ENCODE measurements at regions not wholly inside any gene's neighbourhood (a gene's known extent, or its start where the extent isn't known, plus 50 kb on each side); places are given as distances from the start of the nearest gene placed in this dataset.
"Not testable (repeated sequence)": the region's sequence is repeated elsewhere in the genome, so short reads cannot be mapped to it uniquely, and the experiment has no call there.

DNA sequence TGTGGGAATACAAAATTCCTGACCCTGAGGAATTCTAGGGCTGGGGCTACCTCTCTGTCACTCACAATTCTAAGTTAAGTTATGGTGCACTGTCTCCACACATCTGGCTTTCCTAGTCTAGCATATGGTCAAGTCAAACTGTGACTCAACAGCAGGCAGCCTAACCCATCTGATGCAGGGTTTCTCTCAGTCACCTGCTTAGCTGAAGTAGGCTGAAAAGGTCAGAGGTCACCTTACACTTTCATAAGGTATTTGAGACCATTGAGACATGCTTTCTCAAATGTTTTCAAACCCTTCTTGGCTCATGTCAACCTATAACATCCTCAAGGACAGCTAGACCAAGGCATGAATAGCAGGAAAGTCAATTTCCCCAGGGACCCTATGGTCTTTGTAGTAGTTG lies 196.5 kb upstream of the STK26 start:
- peaks cover 9% of the 10 kb centered on the region for H3K4me1 Mint-ChIP-seq
- no peak for ATAC-seq
- H3K4me3 Mint-ChIP-seq: no peak overlapping the region
- no peak for DNase-seq
- H3K9me3 Mint-ChIP-seq: no peaks in the 10 kb centered on the region
- H3K27me3 Mint-ChIP-seq: no peaks in the 10 kb centered on the region
- no peak overlapping the region for H3K27ac Mint-ChIP-seq

GRCh38 chrX:131827935-131828334 lies 195.2 kb upstream of the STK26 start:
- H3K4me1 Mint-ChIP-seq: peaks cover 14% of the 10 kb centered on the region
- H3K9me3 Mint-ChIP-seq: no peaks in the 10 kb centered on the region
- peak; percentile 42 to 66 for DNase-seq
- peak; percentile 88 for ATAC-seq
- H3K27ac Mint-ChIP-seq: peak overlapping the region in 1 of 2 donors; percentile 91
- H3K27me3 Mint-ChIP-seq: no peaks in the 10 kb centered on the region
- H3K4me3 Mint-ChIP-seq: peak overlapping the region; percentile 53 to 82

DNA sequence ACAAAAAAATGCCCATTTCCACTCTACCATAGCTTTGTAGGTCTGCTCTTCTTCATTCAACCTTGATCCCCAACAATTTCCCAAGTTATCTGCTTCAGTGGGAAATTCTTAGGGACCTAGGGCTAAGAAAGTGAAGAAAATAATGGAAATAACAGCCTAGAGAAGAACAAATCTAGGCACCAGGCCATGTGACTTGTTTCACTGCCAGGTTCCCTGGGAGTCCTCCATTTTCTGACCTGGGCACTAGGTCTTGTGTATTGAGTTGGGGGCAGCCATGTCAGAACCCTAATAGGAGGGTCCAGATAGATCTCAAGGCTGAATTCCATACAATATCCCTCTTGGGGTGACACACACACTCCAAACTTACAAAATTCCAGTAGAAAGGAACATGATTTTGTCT lies 194.6 kb upstream of the STK26 start:
- H3K27ac Mint-ChIP-seq: peak overlapping the region; percentile 80 to 89
- H3K4me1 Mint-ChIP-seq: peaks cover 14% of the 10 kb centered on the region
- H3K9me3 Mint-ChIP-seq: no peaks in the 10 kb centered on the region
- DNase-seq (no peak), ATAC-seq (no peak)
- H3K4me3 Mint-ChIP-seq: peak overlapping the region; percentile 49 to 70
- no peaks in the 10 kb centered on the region for H3K27me3 Mint-ChIP-seq

DNA sequence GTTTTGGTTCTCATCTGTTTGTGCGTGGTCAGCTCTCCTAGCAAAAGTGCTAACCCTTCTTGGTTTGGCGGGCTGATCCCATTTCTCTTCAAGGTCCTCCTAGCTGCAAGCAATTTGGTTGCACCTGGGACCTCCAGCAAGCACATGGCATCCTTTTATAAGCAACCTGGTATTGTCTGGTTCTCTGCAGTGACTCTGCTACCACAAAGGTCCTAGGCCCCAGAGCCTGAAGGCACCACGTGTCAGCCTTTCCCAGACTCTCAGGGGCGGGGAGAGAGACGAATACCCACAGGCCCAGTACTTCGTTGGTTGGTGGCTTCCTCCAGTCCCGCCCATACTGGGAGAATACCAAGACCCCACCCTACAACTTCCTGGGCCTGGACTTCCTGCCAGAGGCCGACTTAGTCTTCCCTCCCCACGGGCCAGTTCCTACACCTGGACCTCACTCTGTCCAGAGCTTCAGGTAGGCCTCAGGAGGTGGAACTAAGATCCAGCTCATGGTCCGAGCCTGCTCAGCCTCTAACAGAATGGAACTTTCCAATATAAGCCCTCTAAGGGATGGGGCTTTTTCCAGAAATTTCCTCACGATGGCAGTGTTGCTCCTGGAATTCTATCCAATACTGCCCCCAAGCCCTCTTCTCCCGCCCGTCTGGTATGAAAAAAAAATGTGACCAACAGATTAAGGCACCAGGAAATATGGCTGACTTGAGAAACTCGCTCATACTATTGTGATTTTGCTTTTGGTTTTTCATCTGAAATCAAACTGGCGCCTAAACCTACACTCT lies 192.5 kb upstream of the STK26 start:
- Mint-ChIP-seq H3K27ac (peak overlapping the region; percentile 74 to 82), H3K27me3 (no peaks in the 10 kb centered on the region), H3K9me3 (no peaks in the 10 kb centered on the region), H3K4me1 (peaks cover 14% of the 10 kb centered on the region), H3K4me3 (peak overlapping the region; percentile 79 to 84)
- DNase-seq (peak; percentile 24 to 65), ATAC-seq (peak; percentile 84)

DNA sequence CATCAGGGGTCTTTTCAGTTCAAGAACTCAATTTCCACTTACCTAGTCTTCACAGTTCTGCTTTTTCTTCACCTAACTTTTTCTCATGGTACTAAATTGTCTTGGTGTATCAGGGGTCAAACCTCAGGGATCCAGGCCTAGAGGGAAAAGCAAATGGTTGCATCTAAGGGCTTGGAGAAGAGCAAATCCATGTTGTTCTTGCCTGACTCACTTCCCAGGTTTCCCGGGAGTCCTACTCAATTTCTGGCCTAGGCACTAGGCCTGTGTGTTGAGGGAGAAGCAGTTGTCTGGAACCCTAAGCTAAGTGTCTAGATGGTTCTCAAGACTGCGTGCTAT lies 191.9 kb upstream of the STK26 start:
- Mint-ChIP-seq H3K4me1 (peaks cover 14% of the 10 kb centered on the region), H3K9me3 (no peaks in the 10 kb centered on the region), H3K4me3 (peak overlapping the region; percentile 79 to 84), H3K27ac (peak overlapping the region in 1 of 2 donors; percentile 12), H3K27me3 (no peaks in the 10 kb centered on the region)
- ATAC-seq (no peak), DNase-seq (no peak)

GRCh38 chrX:131836161-131836560 lies 186.9 kb upstream of the STK26 start:
- Mint-ChIP-seq H3K27me3 (no peaks in the 10 kb centered on the region), H3K4me3 (no peak overlapping the region), H3K9me3 (no peaks in the 10 kb centered on the region), H3K4me1 (peaks cover 8% of the 10 kb centered on the region), H3K27ac (no peak overlapping the region)
- no peak for ATAC-seq
- DNase-seq: no peak

GRCh38 chrX:131837325-131837724 lies 185.8 kb upstream of the STK26 start:
- peaks cover 5% of the 10 kb centered on the region for H3K4me1 Mint-ChIP-seq
- no peak overlapping the region for H3K27ac Mint-ChIP-seq
- DNase-seq (no peak), ATAC-seq (no peak)
- H3K4me3 Mint-ChIP-seq: no peak overlapping the region
- no peaks in the 10 kb centered on the region for H3K9me3 Mint-ChIP-seq
- no peaks in the 10 kb centered on the region for H3K27me3 Mint-ChIP-seq

DNA sequence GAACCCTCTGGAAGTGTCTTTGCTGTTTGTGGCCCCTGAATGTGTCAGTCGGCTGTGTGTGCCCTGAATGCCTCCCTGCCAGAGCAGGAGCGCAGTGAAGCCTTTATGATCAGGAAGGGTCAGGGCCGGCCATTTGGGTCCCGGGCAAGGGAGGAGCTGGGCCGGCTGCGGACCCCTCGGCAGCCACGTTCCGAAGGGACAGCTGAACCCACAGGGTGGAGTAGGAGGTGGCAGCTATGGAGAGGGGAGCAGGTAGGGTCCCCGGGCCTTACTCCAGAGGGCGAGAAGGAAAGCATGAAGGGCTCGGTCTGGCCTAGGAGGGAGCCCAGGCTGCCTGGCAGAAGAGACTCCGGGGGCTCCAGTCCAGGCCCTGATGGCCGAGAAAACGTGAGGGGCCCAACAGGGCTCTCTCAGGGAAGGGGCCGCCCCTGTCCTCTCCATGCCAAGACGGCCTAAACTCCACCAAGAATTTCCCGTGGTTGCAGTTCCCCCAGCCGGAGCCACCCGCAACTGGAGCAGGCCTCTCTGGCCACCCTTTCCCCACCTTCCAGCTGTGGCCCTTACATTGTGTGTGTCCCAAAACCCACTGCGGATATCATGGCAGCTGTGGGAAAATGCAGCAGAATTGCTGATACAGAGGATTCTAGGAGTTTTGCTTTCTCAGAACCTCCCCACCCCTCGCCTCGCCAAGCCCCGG lies 182.2 kb upstream of the STK26 start:
- Mint-ChIP-seq H3K27ac (peak overlapping the region in 1 of 2 donors; percentile 57), H3K9me3 (no peaks in the 10 kb centered on the region), H3K4me1 (peaks cover 5% of the 10 kb centered on the region), H3K4me3 (peak overlapping the region in 1 of 2 donors; percentile 18), H3K27me3 (no peaks in the 10 kb centered on the region)
- DNase-seq: no peak
- no peak for ATAC-seq

- Mint-ChIP-seq H3K27me3 (no peaks in the 10 kb centered on the region), H3K4me3 (peak overlapping the region in 1 of 2 donors; percentile 18), H3K9me3 (no peaks in the 10 kb centered on the region), H3K4me1 (peaks cover 5% of the 10 kb centered on the region), H3K27ac (peak overlapping the region in 1 of 2 donors; percentile 57)
- ATAC-seq (peak; percentile 80), DNase-seq (peak; percentile 25 to 39)
These were observed 181.3 kb upstream of the STK26 start for GRCh38 chrX:131841496-131842437.

DNA sequence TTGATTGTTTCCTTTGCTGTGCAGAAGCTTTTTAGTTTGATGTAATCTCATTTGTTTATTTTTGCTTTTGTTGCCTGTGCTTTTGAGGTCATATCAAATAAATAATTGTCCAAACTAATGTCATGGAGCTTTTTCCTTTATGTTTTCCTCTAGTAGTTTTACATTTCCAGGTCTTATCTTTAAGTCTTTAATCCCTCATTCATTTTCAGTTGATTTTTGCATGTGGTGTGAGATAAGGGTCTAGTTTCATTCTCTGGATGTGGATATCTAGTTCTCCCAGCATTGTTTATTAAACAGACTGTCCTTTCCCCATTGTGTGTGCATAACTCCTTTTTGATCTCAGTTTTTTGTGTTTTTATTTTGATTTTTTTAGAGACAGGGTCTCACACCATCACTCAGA lies 179.1 kb upstream of the STK26 start:
- Mint-ChIP-seq H3K27ac (no peak overlapping the region), H3K4me3 (no peak overlapping the region), H3K27me3 (no peaks in the 10 kb centered on the region), H3K9me3 (no peaks in the 10 kb centered on the region), H3K4me1 (peaks cover 5% of the 10 kb centered on the region)
- DNase-seq (no peak), ATAC-seq (no peak)

- Mint-ChIP-seq H3K4me1 (peaks cover 5% of the 10 kb centered on the region), H3K27me3 (no peaks in the 10 kb centered on the region), H3K4me3 (no peak overlapping the region), H3K27ac (no peak overlapping the region), H3K9me3 (no peaks in the 10 kb centered on the region)
- DNase-seq: no peak
- no peak for ATAC-seq
These were observed 177.9 kb upstream of the STK26 start for GRCh38 chrX:131845201-131845600.

DNA sequence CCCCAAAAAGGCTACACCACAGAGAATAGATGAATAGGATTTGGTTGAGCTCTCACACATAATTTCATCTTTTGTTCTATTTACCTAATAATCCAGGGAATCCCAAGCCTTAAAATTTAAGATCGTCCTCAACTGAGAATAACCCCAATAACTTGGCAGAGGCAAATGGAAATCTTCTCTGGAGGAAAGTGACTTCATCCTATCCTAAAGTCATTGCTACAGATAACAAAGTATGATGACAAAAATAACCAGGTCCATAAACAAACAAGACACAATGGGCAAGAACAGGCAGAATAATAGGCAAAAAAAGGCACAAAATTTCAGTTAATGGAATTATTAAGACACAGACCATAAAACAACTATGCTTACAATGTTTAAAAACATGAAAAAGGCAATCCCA lies 177.3 kb upstream of the STK26 start:
- H3K27me3 Mint-ChIP-seq: no peaks in the 10 kb centered on the region
- DNase-seq: no peak
- H3K4me1 Mint-ChIP-seq: peaks cover 5% of the 10 kb centered on the region
- peak overlapping the region in 1 of 2 donors; percentile 25 for H3K27ac Mint-ChIP-seq
- H3K9me3 Mint-ChIP-seq: no peaks in the 10 kb centered on the region
- no peak overlapping the region for H3K4me3 Mint-ChIP-seq
- ATAC-seq: no peak

GRCh38 chrX:131850964-131851363 lies 172.1 kb upstream of the STK26 start:
- not testable (repeated sequence) for DNase-seq, H3K9me3 Mint-ChIP-seq, ATAC-seq, H3K4me1 Mint-ChIP-seq, H3K4me3 Mint-ChIP-seq, H3K27me3 Mint-ChIP-seq, H3K27ac Mint-ChIP-seq

- Mint-ChIP-seq H3K4me3 (no peak overlapping the region), H3K4me1 (no peaks in the 10 kb centered on the region), H3K27ac (no peak overlapping the region), H3K9me3 (no peaks in the 10 kb centered on the region), H3K27me3 (no peaks in the 10 kb centered on the region)
- DNase-seq (no peak), ATAC-seq (no peak)
These were observed 169.7 kb upstream of the STK26 start for GRCh38 chrX:131853440-131853839.

- ATAC-seq: no peak
- Mint-ChIP-seq H3K4me1 (no peaks in the 10 kb centered on the region), H3K4me3 (no peak overlapping the region), H3K27ac (no peak overlapping the region), H3K27me3 (no peaks in the 10 kb centered on the region), H3K9me3 (no peaks in the 10 kb centered on the region)
- no peak for DNase-seq
These were observed 168.5 kb upstream of the STK26 start for GRCh38 chrX:131854581-131854980.
